ENCODE measurements at regions not wholly inside any gene's neighbourhood (a gene's known extent, or its start where the extent isn't known, plus 50 kb on each side); places are given as distances from the start of the nearest gene placed in this dataset.

DNA sequence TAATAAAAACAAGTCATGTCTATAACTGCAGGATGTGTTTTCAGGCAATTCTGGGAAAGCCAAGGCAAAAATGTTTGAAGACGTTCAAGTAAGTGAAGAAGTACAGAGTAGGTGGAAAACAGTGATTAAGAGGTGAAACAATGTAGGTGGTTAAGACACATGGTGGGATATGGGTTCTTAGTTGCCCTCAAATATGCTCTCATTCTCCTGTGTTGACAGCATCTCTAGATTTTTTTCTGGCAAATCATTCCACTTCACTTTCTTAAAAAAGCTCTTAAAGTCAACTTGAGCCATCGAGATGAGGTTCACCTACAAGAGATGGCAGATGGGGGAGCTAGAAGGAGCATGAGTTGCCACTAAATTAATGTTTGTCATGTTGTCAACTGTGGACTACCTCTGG is 1041.0 kb upstream of the CNTN5 start:
- CTCF ChIA-PET: no interaction called here
- no peak for DNase-seq (ENCODE audit: low spot score)

DNA sequence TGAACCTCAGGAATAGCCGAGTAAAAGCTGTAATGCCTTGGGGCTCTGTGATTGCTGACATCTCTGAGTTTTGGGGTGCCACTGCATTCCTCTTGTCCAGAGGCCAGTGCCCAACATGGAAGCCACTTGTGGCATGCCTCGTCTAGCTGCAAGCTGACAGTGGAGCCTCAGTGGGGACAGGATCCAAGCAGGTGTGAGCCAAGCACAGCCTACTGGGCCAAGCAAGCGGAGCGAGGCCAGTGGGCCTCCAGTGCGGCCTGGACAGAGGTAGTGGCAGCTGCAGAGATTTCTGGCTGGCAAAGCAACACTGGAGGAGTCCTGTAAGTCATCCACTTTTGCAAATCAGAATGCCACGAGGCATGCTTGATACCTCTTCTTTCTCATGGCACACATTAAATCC is 1038.2 kb upstream of the CNTN5 start:
- POLR2A ChIA-PET (ENCODE audit: low non-redundant PET): no interaction called here
- H3K27ac ChIP-seq: no peak overlapping the region
- CTCF ChIA-PET: interaction anchor here (0.6 kb wide), 1 partner anchor 381 kb away, joined by 4 read pairs; no protein-coding TSS in a partner anchor
- TF ChIP-seq, protein P1, sequence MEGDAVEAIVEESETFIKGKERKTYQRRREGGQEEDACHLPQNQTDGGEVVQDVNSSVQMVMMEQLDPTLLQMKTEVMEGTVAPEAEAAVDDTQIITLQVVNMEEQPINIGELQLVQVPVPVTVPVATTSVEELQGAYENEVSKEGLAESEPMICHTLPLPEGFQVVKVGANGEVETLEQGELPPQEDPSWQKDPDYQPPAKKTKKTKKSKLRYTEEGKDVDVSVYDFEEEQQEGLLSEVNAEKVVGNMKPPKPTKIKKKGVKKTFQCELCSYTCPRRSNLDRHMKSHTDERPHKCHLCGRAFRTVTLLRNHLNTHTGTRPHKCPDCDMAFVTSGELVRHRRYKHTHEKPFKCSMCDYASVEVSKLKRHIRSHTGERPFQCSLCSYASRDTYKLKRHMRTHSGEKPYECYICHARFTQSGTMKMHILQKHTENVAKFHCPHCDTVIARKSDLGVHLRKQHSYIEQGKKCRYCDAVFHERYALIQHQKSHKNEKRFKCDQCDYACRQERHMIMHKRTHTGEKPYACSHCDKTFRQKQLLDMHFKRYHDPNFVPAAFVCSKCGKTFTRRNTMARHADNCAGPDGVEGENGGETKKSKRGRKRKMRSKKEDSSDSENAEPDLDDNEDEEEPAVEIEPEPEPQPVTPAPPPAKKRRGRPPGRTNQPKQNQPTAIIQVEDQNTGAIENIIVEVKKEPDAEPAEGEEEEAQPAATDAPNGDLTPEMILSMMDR (conservative IDR thresholded peaks at IDR 0.05; ENCODE audit: low read depth): no peak
- DNase-seq (ENCODE audit: low spot score): no peak

More for the DNA sequence above, 1041.0 kb upstream of the CNTN5 start:
- TF ChIP-seq, protein P1 (conservative IDR thresholded peaks at IDR 0.05; ENCODE audit: low read depth): no peak
- POLR2A ChIA-PET (ENCODE audit: low non-redundant PET): no interaction called here
- H3K27ac ChIP-seq: no peak overlapping the region

DNA sequence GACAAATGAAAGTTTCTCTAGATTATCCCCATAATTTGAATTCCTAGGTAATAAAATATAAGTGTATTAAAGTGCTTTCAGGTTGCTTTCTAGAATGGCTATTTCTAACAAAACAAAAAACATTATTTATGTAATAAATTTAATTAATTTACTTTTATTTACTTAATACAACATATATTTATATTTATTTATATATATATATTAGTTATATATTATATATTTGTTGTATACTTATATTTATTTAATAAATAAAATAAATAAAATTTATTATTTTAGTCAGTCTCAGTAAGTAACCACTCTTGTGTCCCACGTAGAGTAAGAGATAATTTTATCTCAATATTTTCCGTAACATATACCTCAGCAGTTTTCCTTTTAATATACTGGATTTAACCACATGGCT is 1031.6 kb upstream of the CNTN5 start:
- POLR2A ChIA-PET (ENCODE audit: low non-redundant PET): no interaction called here
- no peak for DNase-seq (ENCODE audit: low spot score)
- TF ChIP-seq, protein P1 (conservative IDR thresholded peaks at IDR 0.05; ENCODE audit: low read depth): no peak

DNA sequence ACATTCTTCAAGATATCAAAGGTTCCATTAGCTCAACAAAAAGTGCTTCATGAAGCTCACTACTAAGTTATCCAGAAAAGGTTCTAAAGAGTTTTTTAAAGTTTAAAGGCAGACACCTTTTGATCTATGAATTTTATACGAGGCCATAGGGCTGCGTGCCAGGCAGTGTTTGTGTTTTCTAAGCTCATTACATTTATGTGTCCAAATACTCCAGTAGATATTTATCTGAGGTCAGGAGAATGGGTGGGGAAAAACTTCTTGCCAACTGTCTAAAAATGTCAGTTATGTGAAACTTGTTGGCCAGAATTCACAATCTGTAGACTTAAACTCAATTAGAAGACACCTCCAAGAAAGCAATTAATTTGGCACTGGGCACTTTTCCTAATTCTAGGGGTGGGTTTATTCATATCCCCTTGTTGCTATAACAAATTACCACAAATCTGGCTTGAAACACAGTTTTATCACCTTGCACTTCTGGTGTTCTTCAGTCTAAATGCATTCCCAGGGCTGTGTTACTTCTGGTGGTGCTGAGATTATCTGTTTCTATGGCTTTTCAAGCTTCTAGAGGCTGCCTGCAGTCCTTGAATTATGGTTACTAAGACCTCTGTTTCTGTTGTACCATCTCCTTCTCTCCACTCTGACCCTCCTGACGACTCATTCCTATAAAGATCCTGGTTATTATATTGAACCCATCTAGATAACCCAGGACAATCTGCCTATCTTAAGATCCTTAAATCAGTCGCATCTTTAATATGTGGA is 1030.4 kb upstream of the CNTN5 start:
- CTCF ChIA-PET: no interaction called here
- no peak overlapping the region for H3K27ac ChIP-seq
- TF ChIP-seq, protein P1 (conservative IDR thresholded peaks at IDR 0.05; ENCODE audit: low read depth): no peak
- POLR2A ChIA-PET (ENCODE audit: low non-redundant PET): no interaction called here
- no peak for DNase-seq (ENCODE audit: low spot score)

More for the DNA sequence above, 1031.6 kb upstream of the CNTN5 start:
- CTCF ChIA-PET: no interaction called here
- no peak overlapping the region for H3K27ac ChIP-seq

DNA sequence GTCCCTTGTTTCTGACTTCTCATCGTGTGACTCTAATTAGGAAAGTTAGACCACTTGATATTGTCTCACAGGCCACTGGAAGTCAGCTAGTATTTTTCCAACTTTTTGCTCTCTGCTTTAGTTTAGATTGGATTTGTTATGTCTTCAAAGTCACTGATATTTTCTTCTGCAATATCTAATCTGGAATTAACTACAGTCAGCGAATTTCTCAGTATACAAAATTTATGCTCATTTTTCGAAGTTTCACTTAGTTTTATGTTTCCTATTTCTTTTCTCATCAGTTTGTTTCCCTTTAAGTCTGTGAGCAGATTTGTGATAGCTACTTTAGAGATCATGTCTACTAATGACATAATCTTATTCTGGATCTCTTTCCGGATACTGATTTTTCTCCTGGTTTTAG is 1027.2 kb upstream of the CNTN5 start:
- H3K27ac ChIP-seq: no peak overlapping the region
- TF ChIP-seq, protein P1 (conservative IDR thresholded peaks at IDR 0.05; ENCODE audit: low read depth): no peak
- ChIA-PET POLR2A (ENCODE audit: low non-redundant PET) (no interaction called here), CTCF (no interaction called here)
- DNase-seq (ENCODE audit: low spot score): no peak

DNA sequence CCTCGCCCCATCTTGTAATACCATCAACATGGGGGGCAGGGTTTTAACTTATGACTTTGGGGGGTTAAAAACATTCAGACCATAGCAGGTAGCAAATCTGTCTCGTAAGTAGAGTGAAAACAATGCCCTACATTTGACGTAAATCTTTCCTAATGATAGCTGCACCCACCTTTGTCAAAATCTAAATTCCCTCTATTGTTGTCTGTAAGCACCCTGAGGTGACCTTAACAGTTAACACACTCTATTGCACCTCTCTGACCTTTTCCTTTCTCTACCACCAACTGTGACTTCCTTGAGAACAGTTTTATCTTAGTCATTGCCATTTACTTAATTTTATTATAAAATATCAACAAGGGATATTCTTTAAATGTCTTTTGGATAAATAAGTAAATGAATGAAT is 1024.9 kb upstream of the CNTN5 start:
- TF ChIP-seq, protein P1 (conservative IDR thresholded peaks at IDR 0.05; ENCODE audit: low read depth): no peak
- ChIA-PET POLR2A (ENCODE audit: low non-redundant PET) (no interaction called here), CTCF (no interaction called here)
- DNase-seq (ENCODE audit: low spot score): no peak
- H3K27ac ChIP-seq: no peak overlapping the region

All from RWPE1 (cell line).